Endodermal cell (in vitro differentiated cells): ENCODE measurements at regions not wholly inside any gene's neighbourhood (a gene's known extent, or its start where the extent isn't known, plus 50 kb on each side); places are given as distances from the start of the nearest gene placed in this dataset.

ENCODE experiments used
- DNase-seq: peaks from one replicate; pipeline ENCODE4 v3.0.0-alpha.2; 2017
- H3K27ac ChIP-seq: 2 replicates; pipeline ENCODE4 v1.5.1; 2013; ENCODE audit warnings: mild to moderate bottlenecking, low read depth, low read length, moderate library complexity
- H3K27me3 ChIP-seq: 2 replicates; pipeline ENCODE4 v1.6.1; 2013; ENCODE audit warnings: mild to moderate bottlenecking, low read length, moderate library complexity; ENCODE audit not compliant: insufficient read depth, control insufficient read depth, poor library complexity, severe bottlenecking
- H3K36me3 ChIP-seq: 2 replicates; pipeline ENCODE4 v1.7.0; 2013; ENCODE audit warnings: mild to moderate bottlenecking, low read length, moderate library complexity; ENCODE audit not compliant: control insufficient read depth, insufficient read depth
- H3K4me1 ChIP-seq: one replicate; pipeline ENCODE4 v1.7.0; 2013; ENCODE audit warnings: low read length; ENCODE audit not compliant: control insufficient read depth, insufficient read depth
- H3K4me3 ChIP-seq: 2 replicates; pipeline ENCODE4 v1.5.1; 2013; ENCODE audit warnings: mild to moderate bottlenecking, low read length, moderate library complexity
- H3K9ac ChIP-seq: 2 replicates; pipeline ENCODE4 v1.6.1; 2013; ENCODE audit warnings: mild to moderate bottlenecking, low read length, moderate library complexity; ENCODE audit not compliant: poor library complexity, severe bottlenecking; ENCODE audit errors: extremely low read depth
- H3K9me3 ChIP-seq: 2 replicates; pipeline ENCODE4 v1.6.1; 2013; ENCODE audit warnings: mild to moderate bottlenecking, low read length, moderate library complexity; ENCODE audit not compliant: control insufficient read depth
- H3K27ac Mint-ChIP-seq: 2 replicates; pipeline ENCODE4 v1.8.0; 2020; ENCODE audit warnings: mixed read lengths
- H3K27me3 Mint-ChIP-seq: 2 replicates; pipeline ENCODE4 v1.8.0; 2021; ENCODE audit warnings: mild to moderate bottlenecking, mixed read lengths; ENCODE audit not compliant: insufficient read depth
- H3K36me3 Mint-ChIP-seq: 2 replicates; pipeline ENCODE4 v1.8.0; 2020; ENCODE audit warnings: low read depth, mixed read lengths
- H3K4me1 Mint-ChIP-seq: 2 replicates; pipeline ENCODE4 v1.8.0; 2020; ENCODE audit warnings: mixed read lengths
- H3K4me3 Mint-ChIP-seq: 2 replicates; pipeline ENCODE4 v1.8.0; 2020; ENCODE audit warnings: mild to moderate bottlenecking, moderate library complexity, mixed read lengths
- H3K9me3 Mint-ChIP-seq: 2 replicates; pipeline ENCODE4 v1.8.0; 2020; ENCODE audit warnings: mild to moderate bottlenecking, mixed read lengths
- CTCF ChIP-seq: fragments of 200-600 bp; sonication (generic); conservative IDR thresholded peaks from 2 replicates; pipeline ENCODE4 v1.5.0; 2021; ENCODE audit warnings: antibody characterized with exemption, mild to moderate bottlenecking
- WGBS, 2 experiments: methylation state at CpG; one replicate each; pipeline versions ENCODE4 v1.1.5 to v1.1.7; 2013; ENCODE audit warnings: missing lambda C conversion rate in 2 of 2, mixed read lengths in 1 of 2; ENCODE audit not compliant: insufficient coverage in 1 of 2, insufficient read length in 1 of 2; 5-methylcytosine and 5-hydroxymethylcytosine counted together

- peaks cover 15% of the 10 kb centered on the region for H3K4me1 Mint-ChIP-seq
- no peak overlapping the region for H3K4me3 Mint-ChIP-seq
- no peak overlapping the region for H3K27ac Mint-ChIP-seq
- Histone ChIP-seq H3K9ac (no peak overlapping the region), H3K9me3 (peaks cover 25% of the 10 kb centered on the region), H3K27ac (peak overlapping the region; percentile 29), H3K4me1 (no peaks in the 10 kb centered on the region), H3K27me3 (no peaks in the 10 kb centered on the region), H3K36me3 (no peaks in the 10 kb centered on the region), H3K4me3 (no peak overlapping the region)
- H3K9me3 Mint-ChIP-seq, result peaks cover 49% of the 10 kb centered on the region
- WGBS, 2 experiments, result 58 to 96% methylated on average over 3 to 4 of the region's 4 CpGs
- H3K36me3 Mint-ChIP-seq, result peaks cover 2% of the 10 kb centered on the region
- DNase-seq, result no peak
- H3K27me3 Mint-ChIP-seq, result no peaks in the 10 kb centered on the region
- TF ChIP-seq CTCF, result no peak
Measured at GRCh38 chr21:39073717-39074116, 109.5 kb downstream of the PSMG1 start.

GRCh38 chr21:39073063-39073462 lies 110.2 kb downstream of the PSMG1 start:
- H3K9ac ChIP-seq, result no peak overlapping the region
- DNase-seq, result no peak
- peaks cover 15% of the 10 kb centered on the region for H3K4me1 Mint-ChIP-seq
- no peaks in the 10 kb centered on the region for H3K27me3 ChIP-seq
- H3K27ac ChIP-seq, result no peak overlapping the region
- H3K27ac Mint-ChIP-seq, result no peak overlapping the region
- 94 to 99% methylated on average over 2 to 3 of the region's 3 CpGs for WGBS, 2 experiments
- no peak overlapping the region for H3K4me3 Mint-ChIP-seq
- H3K4me1 ChIP-seq, result no peaks in the 10 kb centered on the region
- H3K9me3 ChIP-seq, result peaks cover 28% of the 10 kb centered on the region
- H3K36me3 ChIP-seq, result no peaks in the 10 kb centered on the region
- no peak overlapping the region for H3K4me3 ChIP-seq
- no peak for TF ChIP-seq CTCF
- peaks cover 2% of the 10 kb centered on the region for H3K36me3 Mint-ChIP-seq
- H3K27me3 Mint-ChIP-seq, result no peaks in the 10 kb centered on the region
- peaks cover 51% of the 10 kb centered on the region for H3K9me3 Mint-ChIP-seq

DNA sequence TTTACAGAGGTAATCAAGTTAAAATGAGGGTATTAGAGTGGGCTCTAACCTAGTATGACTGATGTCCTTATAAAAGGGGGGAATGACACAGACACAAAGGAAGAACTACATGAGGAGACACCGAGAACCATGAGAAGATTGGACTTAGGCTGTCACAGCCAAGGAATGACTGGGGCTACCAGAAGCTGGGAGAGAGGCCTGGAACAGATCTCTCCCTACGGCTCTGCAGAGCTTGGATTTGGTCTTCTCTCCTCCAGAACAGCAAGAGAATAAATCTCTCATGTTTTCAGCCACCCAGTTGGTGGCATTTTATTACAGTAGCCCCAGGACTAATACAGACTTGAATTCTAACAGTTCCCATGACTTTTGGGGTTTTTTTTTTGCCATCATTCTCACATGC lies 110.8 kb downstream of the PSMG1 start:
- no peaks in the 10 kb centered on the region for H3K36me3 ChIP-seq
- Mint-ChIP-seq H3K4me1 (peaks cover 15% of the 10 kb centered on the region), H3K36me3 (peaks cover 2% of the 10 kb centered on the region), H3K4me3 (no peak overlapping the region), H3K27me3 (no peaks in the 10 kb centered on the region), H3K27ac (no peak overlapping the region), H3K9me3 (peaks cover 51% of the 10 kb centered on the region)
- no peak for TF ChIP-seq CTCF
- H3K27ac ChIP-seq, result no peak overlapping the region
- WGBS, 2 experiments, result 93 to 100% methylated on average over 2 of the region's 2 CpGs
- H3K4me1 ChIP-seq, result no peaks in the 10 kb centered on the region
- no peak overlapping the region for H3K4me3 ChIP-seq
- no peaks in the 10 kb centered on the region for H3K27me3 ChIP-seq
- DNase-seq, result no peak
- H3K9me3 ChIP-seq, result peaks cover 34% of the 10 kb centered on the region
- H3K9ac ChIP-seq, result no peak overlapping the region
